ENCODE measurements at regions not wholly inside any gene's neighbourhood (a gene's known extent, or its start where the extent isn't known, plus 50 kb on each side); places are given as distances from the start of the nearest gene placed in this dataset.

DNA sequence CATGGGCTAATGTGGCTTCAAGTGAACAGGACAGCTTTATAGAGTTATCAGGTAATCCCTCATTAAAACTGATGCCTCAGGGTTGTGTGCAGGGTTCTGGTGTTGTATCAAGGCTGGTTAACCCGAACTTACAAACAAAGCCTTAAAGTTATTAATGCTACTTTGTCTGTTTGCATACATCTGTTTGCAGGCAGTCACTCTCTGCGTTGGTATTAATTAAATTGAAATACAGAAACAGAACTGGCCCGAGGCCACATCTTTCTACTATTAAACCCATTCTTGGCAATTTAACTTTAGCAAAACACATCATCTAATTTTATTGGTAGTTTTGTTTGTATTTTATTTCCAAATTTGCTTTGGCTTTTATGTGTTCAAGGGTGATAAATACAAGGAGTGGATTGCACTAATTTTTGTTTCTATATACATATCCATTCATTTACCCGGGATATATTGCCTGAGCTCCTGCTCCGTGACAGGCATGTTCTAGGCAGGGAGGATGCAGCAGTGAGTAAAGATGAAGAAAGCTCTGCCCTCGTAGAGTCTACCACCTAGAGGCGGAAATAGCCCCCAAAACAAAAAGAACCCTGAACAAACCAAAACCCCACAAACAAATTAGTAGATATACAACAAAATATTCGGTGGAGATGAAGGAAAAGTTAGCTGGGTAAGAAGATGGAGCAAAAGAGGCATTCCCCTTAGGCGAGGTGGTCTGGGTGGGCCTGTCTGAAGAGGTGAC lies 164.2 kb downstream of the MACROH2A1 start:
- Histone ChIP-seq H3K27ac (ENCODE audit: low read depth, low read length) (no peak overlapping the region), H3K4me3 (ENCODE audit: low read depth in 1 of 2, low read length in 2 of 2) (no peak overlapping the region), H3K4me1 (ENCODE audit: control insufficient read depth in 1 of 2, insufficient read depth in 2 of 2, low read length in 2 of 2) (peaks cover under 1 to 7% of the 10 kb centered on the region in 2 donors), H3K27me3 (ENCODE audit: control insufficient read depth in 1 of 2, insufficient read depth in 2 of 2, low read length in 2 of 2) (no peaks in the 10 kb centered on the region), H3K9me3 (ENCODE audit: control insufficient read depth in 1 of 2, low read length in 2 of 2) (no peaks in the 10 kb centered on the region), H3K9ac (ENCODE audit: low read depth in 1 of 2, low read length in 2 of 2) (no peak overlapping the region), H3K36me3 (ENCODE audit: control insufficient read depth in 1 of 2, insufficient read depth in 2 of 2, low read length in 2 of 2) (no peaks in the 10 kb centered on the region)

DNA sequence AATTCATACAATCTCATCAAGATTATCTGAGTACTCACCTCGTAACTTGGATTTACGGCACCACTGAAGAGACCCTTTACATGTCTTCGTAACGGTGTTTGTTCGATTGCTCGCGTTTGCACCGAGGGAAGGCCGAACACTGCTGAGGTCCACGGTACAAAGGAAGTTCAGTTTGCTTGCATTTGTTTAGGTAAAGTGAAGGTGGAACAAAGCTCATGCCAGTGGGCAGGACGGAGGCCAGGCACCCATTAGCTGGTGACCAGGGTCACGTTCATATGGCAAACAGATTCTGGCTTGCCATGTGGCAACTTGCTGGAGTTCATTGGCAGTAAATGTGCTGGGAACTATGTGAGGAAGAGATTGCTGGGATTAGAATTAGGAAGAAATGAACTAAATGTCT lies 164.8 kb downstream of the MACROH2A1 start:
- no peaks in the 10 kb centered on the region for H3K36me3 ChIP-seq (ENCODE audit: control insufficient read depth in 1 of 2, insufficient read depth in 2 of 2, low read length in 2 of 2)
- H3K4me3 ChIP-seq (ENCODE audit: low read depth in 1 of 2, low read length in 2 of 2), result no peak overlapping the region
- no peak overlapping the region for H3K27ac ChIP-seq (ENCODE audit: low read depth, low read length)
- H3K4me1 ChIP-seq (ENCODE audit: control insufficient read depth in 1 of 2, insufficient read depth in 2 of 2, low read length in 2 of 2), result peaks cover 7 to 10% of the 10 kb centered on the region in 2 donors
- H3K9me3 ChIP-seq (ENCODE audit: control insufficient read depth in 1 of 2, low read length in 2 of 2), result peaks cover 0 to 3% of the 10 kb centered on the region in 2 donors
- no peak overlapping the region for H3K9ac ChIP-seq (ENCODE audit: low read depth in 1 of 2, low read length in 2 of 2)
- H3K27me3 ChIP-seq (ENCODE audit: control insufficient read depth in 1 of 2, insufficient read depth in 2 of 2, low read length in 2 of 2), result no peaks in the 10 kb centered on the region

DNA sequence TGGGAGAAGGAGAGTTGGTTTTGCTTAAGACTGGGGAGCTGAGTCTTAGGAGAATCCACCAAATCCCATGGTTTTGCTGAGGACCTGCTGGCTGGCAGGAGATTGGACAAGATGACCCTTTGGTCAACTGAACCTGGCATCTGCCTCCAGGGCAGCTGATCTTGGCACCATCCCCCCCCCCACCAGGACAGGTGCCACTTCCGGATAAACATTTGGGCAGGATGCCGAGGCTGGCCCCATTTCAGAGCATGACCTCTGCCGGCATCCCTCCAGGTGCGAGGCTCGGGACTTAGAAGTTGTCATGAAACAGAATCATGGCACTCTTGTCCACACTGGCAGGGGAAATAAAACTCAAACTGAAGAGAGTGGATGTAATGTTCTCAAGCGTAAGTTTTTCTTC lies 165.6 kb downstream of the MACROH2A1 start:
- Histone ChIP-seq H3K4me3 (ENCODE audit: low read depth in 1 of 2, low read length in 2 of 2) (no peak overlapping the region), H3K27me3 (ENCODE audit: control insufficient read depth in 1 of 2, insufficient read depth in 2 of 2, low read length in 2 of 2) (no peaks in the 10 kb centered on the region), H3K27ac (ENCODE audit: low read depth, low read length) (no peak overlapping the region), H3K9ac (ENCODE audit: low read depth in 1 of 2, low read length in 2 of 2) (no peak overlapping the region), H3K4me1 (ENCODE audit: control insufficient read depth in 1 of 2, insufficient read depth in 2 of 2, low read length in 2 of 2) (peaks cover 9 to 10% of the 10 kb centered on the region in 2 donors), H3K9me3 (ENCODE audit: control insufficient read depth in 1 of 2, low read length in 2 of 2) (peaks cover 0 to 5% of the 10 kb centered on the region in 2 donors), H3K36me3 (ENCODE audit: control insufficient read depth in 1 of 2, insufficient read depth in 2 of 2, low read length in 2 of 2) (no peaks in the 10 kb centered on the region)

DNA sequence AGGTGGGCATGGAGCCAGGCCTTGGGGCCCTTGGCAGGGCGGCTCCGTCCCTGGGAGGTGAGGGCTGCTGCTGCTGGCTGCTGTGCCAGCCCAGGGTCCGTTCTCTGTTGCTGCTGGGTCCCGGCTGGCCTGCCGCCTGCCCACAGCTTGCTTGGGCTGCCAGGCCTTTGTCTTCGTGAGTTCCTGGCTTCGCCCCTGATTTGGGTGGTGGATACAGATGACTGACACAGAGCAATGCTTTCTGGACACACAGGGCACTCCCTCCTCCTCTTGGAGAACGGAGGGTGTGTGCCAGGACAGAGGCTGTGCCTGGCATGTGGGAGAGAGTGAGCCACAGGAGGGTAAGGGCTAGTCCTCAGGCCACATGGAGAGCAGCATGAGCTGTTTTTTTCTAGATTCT lies 166.1 kb downstream of the MACROH2A1 start:
- Histone ChIP-seq H3K9me3 (ENCODE audit: control insufficient read depth in 1 of 2, low read length in 2 of 2) (peaks cover 0 to 5% of the 10 kb centered on the region in 2 donors), H3K9ac (ENCODE audit: low read depth in 1 of 2, low read length in 2 of 2) (no peak overlapping the region), H3K4me3 (ENCODE audit: low read depth in 1 of 2, low read length in 2 of 2) (no peak overlapping the region), H3K4me1 (ENCODE audit: control insufficient read depth in 1 of 2, insufficient read depth in 2 of 2, low read length in 2 of 2) (peaks cover 9 to 10% of the 10 kb centered on the region in 2 donors), H3K36me3 (ENCODE audit: control insufficient read depth in 1 of 2, insufficient read depth in 2 of 2, low read length in 2 of 2) (no peaks in the 10 kb centered on the region), H3K27ac (ENCODE audit: low read depth, low read length) (no peak overlapping the region), H3K27me3 (ENCODE audit: control insufficient read depth in 1 of 2, insufficient read depth in 2 of 2, low read length in 2 of 2) (no peaks in the 10 kb centered on the region)

DNA sequence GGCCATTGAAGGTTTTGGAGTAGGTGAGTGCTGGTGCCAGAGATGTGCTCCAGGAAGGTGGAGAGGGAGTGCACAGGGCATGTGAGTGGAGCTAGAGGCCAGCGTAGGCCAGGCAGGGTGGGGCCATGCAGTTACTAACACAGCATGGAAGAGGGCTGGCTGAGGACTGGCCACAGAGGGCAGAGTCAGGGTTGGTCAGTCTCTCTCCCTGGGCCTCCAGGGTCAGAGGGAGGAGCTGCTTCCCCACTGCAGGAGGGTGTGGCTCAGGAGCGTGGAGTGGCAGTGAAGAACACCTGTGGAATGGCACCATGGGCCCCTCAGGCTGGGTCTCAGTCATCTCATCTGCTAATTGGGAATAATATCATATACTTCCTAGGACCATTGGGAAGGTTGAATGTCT lies 167.7 kb downstream of the MACROH2A1 start:
- no peak overlapping the region for H3K27ac ChIP-seq (ENCODE audit: low read depth, low read length)
- peaks cover 9 to 10% of the 10 kb centered on the region in 2 donors for H3K4me1 ChIP-seq (ENCODE audit: control insufficient read depth in 1 of 2, insufficient read depth in 2 of 2, low read length in 2 of 2)

DNA sequence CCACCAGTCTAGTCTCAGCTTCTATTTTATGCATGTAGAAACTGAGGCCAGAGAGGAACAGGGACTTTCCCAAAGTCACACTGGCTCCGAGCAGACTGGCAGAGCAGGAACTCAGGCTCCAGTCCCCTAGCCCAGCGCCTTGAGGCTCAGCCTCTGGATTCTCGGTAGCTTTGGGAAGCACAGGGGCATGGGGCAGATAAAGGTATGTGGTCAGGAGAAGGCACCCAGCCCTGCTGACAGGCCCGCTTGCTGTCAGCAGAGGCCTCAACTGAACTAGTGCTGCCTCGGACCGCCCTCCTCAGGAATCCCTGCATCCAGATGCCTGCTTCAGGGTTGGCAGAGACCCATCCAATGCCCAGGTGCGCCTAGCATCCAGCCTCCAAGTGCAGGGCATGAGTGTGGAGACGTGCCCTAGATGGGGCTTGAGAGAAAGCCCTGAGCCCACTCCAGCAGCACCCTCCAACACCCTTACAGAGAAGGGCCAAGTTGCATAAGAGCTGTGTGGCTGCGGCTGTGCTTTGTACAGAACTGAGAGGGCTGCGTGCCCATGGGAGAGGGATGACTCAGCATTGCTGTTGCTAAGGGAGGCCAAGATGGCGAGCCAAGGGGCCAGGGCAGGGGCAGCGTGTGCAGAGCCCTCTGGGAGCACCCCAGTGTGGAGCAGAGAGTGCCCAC lies 168.6 kb downstream of the MACROH2A1 start:
- Histone ChIP-seq H3K27ac (ENCODE audit: low read depth, low read length) (no peak overlapping the region), H3K4me3 (ENCODE audit: low read depth in 1 of 2, low read length in 2 of 2) (no peak overlapping the region), H3K9me3 (ENCODE audit: control insufficient read depth in 1 of 2, low read length in 2 of 2) (peaks cover 0 to 5% of the 10 kb centered on the region in 2 donors), H3K4me1 (ENCODE audit: control insufficient read depth in 1 of 2, insufficient read depth in 2 of 2, low read length in 2 of 2) (peaks cover 9 to 10% of the 10 kb centered on the region in 2 donors), H3K27me3 (ENCODE audit: control insufficient read depth in 1 of 2, insufficient read depth in 2 of 2, low read length in 2 of 2) (no peaks in the 10 kb centered on the region), H3K9ac (ENCODE audit: low read depth in 1 of 2, low read length in 2 of 2) (no peak overlapping the region), H3K36me3 (ENCODE audit: control insufficient read depth in 1 of 2, insufficient read depth in 2 of 2, low read length in 2 of 2) (no peaks in the 10 kb centered on the region)

More for the DNA sequence above, 167.7 kb downstream of the MACROH2A1 start:
- no peaks in the 10 kb centered on the region for H3K36me3 ChIP-seq (ENCODE audit: control insufficient read depth in 1 of 2, insufficient read depth in 2 of 2, low read length in 2 of 2)
- H3K4me3 ChIP-seq (ENCODE audit: low read depth in 1 of 2, low read length in 2 of 2), result no peak overlapping the region
- H3K27me3 ChIP-seq (ENCODE audit: control insufficient read depth in 1 of 2, insufficient read depth in 2 of 2, low read length in 2 of 2), result no peaks in the 10 kb centered on the region
- peaks cover 0 to 5% of the 10 kb centered on the region in 2 donors for H3K9me3 ChIP-seq (ENCODE audit: control insufficient read depth in 1 of 2, low read length in 2 of 2)
- H3K9ac ChIP-seq (ENCODE audit: low read depth in 1 of 2, low read length in 2 of 2), result no peak overlapping the region

DNA sequence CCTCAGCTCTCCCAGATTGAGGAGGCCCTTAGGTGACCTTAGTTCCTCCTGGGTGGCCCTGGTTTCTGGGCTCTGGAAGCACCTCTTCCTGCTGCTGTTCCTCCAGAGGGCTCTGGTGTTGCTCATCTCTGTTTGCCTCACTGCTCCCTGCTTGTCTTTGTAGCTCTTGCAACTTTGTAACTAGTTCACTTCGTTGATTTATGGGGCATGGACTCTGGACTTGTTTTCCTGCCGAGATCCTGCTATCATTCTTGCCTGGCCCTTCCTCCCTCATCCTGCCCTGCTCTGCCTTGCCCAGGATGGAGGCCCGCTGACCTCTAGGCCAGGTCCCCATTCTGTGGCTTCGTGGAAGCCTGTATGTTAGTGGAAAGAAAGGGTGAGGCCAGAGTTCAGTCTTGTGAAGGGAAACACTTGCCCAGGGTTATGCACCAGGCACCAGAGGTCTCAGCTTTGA lies 169.3 kb downstream of the MACROH2A1 start:
- Histone ChIP-seq H3K4me1 (ENCODE audit: control insufficient read depth in 1 of 2, insufficient read depth in 2 of 2, low read length in 2 of 2) (peaks cover 9 to 10% of the 10 kb centered on the region in 2 donors), H3K27ac (ENCODE audit: low read depth, low read length) (no peak overlapping the region), H3K4me3 (ENCODE audit: low read depth in 1 of 2, low read length in 2 of 2) (no peak overlapping the region)

DNA sequence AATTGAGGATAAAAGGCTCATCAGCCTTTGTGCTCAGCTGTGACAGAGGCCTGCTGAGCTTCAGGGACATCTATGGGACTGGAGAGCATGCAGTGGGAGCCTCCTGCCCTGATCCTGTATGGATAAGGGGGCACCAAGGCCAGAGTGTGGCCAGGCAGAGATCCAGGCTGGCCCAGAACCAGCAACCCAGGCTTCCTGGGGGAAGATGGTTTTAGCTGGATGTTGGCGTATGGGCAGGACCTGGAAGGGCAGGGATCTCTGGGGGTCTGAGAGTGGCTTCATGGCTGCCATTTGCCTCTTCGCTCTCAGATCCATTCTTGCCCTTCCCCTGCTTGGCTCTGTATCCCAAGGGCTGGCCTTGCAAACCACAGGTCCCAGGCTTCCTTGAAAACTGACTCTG lies 169.9 kb downstream of the MACROH2A1 start:
- Histone ChIP-seq H3K27ac (ENCODE audit: low read depth, low read length) (no peak overlapping the region), H3K36me3 (ENCODE audit: control insufficient read depth in 1 of 2, insufficient read depth in 2 of 2, low read length in 2 of 2) (no peaks in the 10 kb centered on the region), H3K9me3 (ENCODE audit: control insufficient read depth in 1 of 2, low read length in 2 of 2) (peaks cover 0 to 5% of the 10 kb centered on the region in 2 donors), H3K9ac (ENCODE audit: low read depth in 1 of 2, low read length in 2 of 2) (no peak overlapping the region), H3K4me3 (ENCODE audit: low read depth in 1 of 2, low read length in 2 of 2) (no peak overlapping the region), H3K27me3 (ENCODE audit: control insufficient read depth in 1 of 2, insufficient read depth in 2 of 2, low read length in 2 of 2) (no peaks in the 10 kb centered on the region), H3K4me1 (ENCODE audit: control insufficient read depth in 1 of 2, insufficient read depth in 2 of 2, low read length in 2 of 2) (peaks cover 9 to 10% of the 10 kb centered on the region in 2 donors)

More for the DNA sequence above, 169.3 kb downstream of the MACROH2A1 start:
- Histone ChIP-seq H3K9me3 (ENCODE audit: control insufficient read depth in 1 of 2, low read length in 2 of 2) (peaks cover 0 to 5% of the 10 kb centered on the region in 2 donors), H3K36me3 (ENCODE audit: control insufficient read depth in 1 of 2, insufficient read depth in 2 of 2, low read length in 2 of 2) (no peaks in the 10 kb centered on the region), H3K27me3 (ENCODE audit: control insufficient read depth in 1 of 2, insufficient read depth in 2 of 2, low read length in 2 of 2) (no peaks in the 10 kb centered on the region), H3K9ac (ENCODE audit: low read depth in 1 of 2, low read length in 2 of 2) (no peak overlapping the region)

DNA sequence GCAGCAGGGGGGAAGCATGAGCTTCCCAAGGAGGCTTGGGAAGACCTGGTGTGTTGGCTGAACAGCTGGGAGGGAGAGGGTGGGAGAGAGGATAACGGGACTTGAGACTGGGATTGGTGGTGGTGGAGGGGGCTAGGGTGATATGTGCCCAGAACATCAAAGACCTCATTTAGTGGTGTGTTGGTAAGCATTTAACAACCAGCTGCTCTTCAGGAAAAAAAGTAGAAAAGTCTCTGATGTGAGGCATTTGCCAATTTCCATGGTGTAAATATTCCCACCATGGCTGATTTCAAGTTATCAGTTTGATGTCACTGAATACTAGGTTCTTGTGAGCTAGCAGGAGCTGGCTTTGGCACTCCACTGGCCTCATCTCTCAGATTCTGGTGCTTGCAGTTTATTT lies 170.8 kb downstream of the MACROH2A1 start:
- no peaks in the 10 kb centered on the region for H3K36me3 ChIP-seq (ENCODE audit: control insufficient read depth in 1 of 2, insufficient read depth in 2 of 2, low read length in 2 of 2)
- H3K4me3 ChIP-seq (ENCODE audit: low read depth in 1 of 2, low read length in 2 of 2), result no peak overlapping the region
- H3K9me3 ChIP-seq (ENCODE audit: control insufficient read depth in 1 of 2, low read length in 2 of 2), result peaks cover 0 to 5% of the 10 kb centered on the region in 2 donors
- no peak overlapping the region for H3K9ac ChIP-seq (ENCODE audit: low read depth in 1 of 2, low read length in 2 of 2)
- H3K27me3 ChIP-seq (ENCODE audit: control insufficient read depth in 1 of 2, insufficient read depth in 2 of 2, low read length in 2 of 2), result no peaks in the 10 kb centered on the region
- peaks cover 9 to 10% of the 10 kb centered on the region in 2 donors for H3K4me1 ChIP-seq (ENCODE audit: control insufficient read depth in 1 of 2, insufficient read depth in 2 of 2, low read length in 2 of 2)
- no peak overlapping the region for H3K27ac ChIP-seq (ENCODE audit: low read depth, low read length)
